ENCODE measurements at regions not wholly inside any gene's neighbourhood (a gene's known extent, or its start where the extent isn't known, plus 50 kb on each side); places are given as distances from the start of the nearest gene placed in this dataset.

DNA sequence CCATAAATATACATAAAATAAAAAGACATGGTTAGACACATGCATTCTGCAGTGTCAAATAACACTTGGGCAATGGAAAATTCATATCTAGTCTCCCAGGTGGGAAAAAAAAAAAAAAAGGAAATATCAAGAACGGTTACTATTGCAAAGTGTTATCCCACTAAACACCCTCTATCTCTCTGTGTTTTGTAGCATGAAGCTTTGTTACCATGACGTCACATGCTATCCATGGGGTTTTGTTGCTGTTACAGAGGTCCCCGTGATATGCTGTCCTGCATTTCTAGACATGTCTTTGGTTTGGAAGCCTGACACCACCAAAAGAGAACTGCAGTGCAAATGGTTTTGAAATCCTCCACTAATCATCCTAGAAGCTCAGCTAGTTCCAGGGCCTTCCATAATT is 50.7 kb upstream of the TLR3 start:
- DNase-seq = no peak
- TF ChIP-seq, protein P1, sequence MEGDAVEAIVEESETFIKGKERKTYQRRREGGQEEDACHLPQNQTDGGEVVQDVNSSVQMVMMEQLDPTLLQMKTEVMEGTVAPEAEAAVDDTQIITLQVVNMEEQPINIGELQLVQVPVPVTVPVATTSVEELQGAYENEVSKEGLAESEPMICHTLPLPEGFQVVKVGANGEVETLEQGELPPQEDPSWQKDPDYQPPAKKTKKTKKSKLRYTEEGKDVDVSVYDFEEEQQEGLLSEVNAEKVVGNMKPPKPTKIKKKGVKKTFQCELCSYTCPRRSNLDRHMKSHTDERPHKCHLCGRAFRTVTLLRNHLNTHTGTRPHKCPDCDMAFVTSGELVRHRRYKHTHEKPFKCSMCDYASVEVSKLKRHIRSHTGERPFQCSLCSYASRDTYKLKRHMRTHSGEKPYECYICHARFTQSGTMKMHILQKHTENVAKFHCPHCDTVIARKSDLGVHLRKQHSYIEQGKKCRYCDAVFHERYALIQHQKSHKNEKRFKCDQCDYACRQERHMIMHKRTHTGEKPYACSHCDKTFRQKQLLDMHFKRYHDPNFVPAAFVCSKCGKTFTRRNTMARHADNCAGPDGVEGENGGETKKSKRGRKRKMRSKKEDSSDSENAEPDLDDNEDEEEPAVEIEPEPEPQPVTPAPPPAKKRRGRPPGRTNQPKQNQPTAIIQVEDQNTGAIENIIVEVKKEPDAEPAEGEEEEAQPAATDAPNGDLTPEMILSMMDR (IDR thresholded peaks at IDR 0.05; ENCODE audit: partially characterized antibody, unreplicated experiment) = no peak
- Mint-ChIP-seq H3K27ac (ENCODE audit: unreplicated experiment) (no peak overlapping the region), H3K27me3 (ENCODE audit: unreplicated experiment) (no peaks in the 10 kb centered on the region), H3K36me3 (ENCODE audit: unreplicated experiment) (peaks cover 8% of the 10 kb centered on the region), H3K9me3 (ENCODE audit: unreplicated experiment) (peaks cover 1% of the 10 kb centered on the region), H3K4me1 (ENCODE audit: low read depth, unreplicated experiment) (peaks cover 18% of the 10 kb centered on the region), H3K4me3 (ENCODE audit: unreplicated experiment) (no peak overlapping the region)

DNA sequence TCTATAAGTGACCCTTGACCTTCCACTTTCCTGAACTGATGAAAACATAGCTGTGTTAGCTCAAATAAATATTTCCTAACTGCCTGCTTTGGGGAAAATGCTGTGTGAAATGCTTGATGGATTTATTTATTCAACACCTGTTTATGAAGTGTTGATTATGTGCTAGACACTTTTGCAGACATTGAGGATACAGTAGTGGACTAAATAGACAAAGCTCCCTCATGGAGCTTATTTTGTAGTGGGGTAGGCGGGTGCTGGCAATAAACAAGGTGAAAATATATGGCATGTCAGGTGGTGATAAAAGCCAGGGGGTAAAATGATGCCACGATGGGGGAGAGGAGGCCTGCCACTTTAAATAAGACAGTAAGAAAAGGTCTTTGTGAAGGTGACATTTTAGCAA is 50.2 kb upstream of the TLR3 start:
- TF ChIP-seq, protein P1 (IDR thresholded peaks at IDR 0.05; ENCODE audit: partially characterized antibody, unreplicated experiment) = no peak
- Mint-ChIP-seq H3K27ac (ENCODE audit: unreplicated experiment) (no peak overlapping the region), H3K27me3 (ENCODE audit: unreplicated experiment) (no peaks in the 10 kb centered on the region), H3K4me1 (ENCODE audit: low read depth, unreplicated experiment) (peaks cover 21% of the 10 kb centered on the region), H3K4me3 (ENCODE audit: unreplicated experiment) (no peak overlapping the region), H3K36me3 (ENCODE audit: unreplicated experiment) (peaks cover 8% of the 10 kb centered on the region), H3K9me3 (ENCODE audit: unreplicated experiment) (peaks cover 1% of the 10 kb centered on the region)
- DNase-seq = no peak

All from glutamatergic neuron (in vitro differentiated cells).